ENCODE measurements at regions not wholly inside any gene's neighbourhood (a gene's known extent, or its start where the extent isn't known, plus 50 kb on each side); places are given as distances from the start of the nearest gene placed in this dataset.

DNA sequence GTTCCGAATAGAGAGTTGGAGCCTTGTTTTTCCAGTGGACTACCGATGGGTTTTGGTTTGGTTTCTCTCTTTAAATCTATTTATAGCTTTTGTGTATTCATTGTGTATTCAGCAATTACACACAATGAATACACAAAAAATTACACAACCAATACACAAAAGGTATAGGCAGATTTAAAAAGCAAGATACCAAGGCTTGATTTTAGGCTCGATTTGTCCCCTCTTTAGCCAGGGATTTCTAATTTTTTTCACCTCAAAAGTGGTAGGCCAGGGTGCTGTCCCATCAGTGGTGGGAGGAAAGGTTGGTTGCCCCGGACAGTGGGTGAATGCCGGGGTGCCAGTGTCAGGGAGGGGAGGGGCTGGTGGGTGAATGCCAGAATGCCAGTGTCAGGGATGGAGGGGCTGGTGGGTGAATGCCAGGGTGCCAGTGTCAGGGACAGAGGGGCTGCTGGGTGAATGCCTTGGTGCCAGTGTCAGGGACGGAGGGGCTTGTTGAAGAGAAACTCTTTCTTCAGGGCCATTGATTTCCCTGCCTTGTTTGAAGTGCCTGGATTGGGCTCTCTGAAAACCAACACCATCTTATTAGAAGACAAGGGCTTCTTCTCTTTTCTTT, 186.2 kb downstream of the GOLGA6L6 start (continued):
- TF ChIP-seq, protein P1, sequence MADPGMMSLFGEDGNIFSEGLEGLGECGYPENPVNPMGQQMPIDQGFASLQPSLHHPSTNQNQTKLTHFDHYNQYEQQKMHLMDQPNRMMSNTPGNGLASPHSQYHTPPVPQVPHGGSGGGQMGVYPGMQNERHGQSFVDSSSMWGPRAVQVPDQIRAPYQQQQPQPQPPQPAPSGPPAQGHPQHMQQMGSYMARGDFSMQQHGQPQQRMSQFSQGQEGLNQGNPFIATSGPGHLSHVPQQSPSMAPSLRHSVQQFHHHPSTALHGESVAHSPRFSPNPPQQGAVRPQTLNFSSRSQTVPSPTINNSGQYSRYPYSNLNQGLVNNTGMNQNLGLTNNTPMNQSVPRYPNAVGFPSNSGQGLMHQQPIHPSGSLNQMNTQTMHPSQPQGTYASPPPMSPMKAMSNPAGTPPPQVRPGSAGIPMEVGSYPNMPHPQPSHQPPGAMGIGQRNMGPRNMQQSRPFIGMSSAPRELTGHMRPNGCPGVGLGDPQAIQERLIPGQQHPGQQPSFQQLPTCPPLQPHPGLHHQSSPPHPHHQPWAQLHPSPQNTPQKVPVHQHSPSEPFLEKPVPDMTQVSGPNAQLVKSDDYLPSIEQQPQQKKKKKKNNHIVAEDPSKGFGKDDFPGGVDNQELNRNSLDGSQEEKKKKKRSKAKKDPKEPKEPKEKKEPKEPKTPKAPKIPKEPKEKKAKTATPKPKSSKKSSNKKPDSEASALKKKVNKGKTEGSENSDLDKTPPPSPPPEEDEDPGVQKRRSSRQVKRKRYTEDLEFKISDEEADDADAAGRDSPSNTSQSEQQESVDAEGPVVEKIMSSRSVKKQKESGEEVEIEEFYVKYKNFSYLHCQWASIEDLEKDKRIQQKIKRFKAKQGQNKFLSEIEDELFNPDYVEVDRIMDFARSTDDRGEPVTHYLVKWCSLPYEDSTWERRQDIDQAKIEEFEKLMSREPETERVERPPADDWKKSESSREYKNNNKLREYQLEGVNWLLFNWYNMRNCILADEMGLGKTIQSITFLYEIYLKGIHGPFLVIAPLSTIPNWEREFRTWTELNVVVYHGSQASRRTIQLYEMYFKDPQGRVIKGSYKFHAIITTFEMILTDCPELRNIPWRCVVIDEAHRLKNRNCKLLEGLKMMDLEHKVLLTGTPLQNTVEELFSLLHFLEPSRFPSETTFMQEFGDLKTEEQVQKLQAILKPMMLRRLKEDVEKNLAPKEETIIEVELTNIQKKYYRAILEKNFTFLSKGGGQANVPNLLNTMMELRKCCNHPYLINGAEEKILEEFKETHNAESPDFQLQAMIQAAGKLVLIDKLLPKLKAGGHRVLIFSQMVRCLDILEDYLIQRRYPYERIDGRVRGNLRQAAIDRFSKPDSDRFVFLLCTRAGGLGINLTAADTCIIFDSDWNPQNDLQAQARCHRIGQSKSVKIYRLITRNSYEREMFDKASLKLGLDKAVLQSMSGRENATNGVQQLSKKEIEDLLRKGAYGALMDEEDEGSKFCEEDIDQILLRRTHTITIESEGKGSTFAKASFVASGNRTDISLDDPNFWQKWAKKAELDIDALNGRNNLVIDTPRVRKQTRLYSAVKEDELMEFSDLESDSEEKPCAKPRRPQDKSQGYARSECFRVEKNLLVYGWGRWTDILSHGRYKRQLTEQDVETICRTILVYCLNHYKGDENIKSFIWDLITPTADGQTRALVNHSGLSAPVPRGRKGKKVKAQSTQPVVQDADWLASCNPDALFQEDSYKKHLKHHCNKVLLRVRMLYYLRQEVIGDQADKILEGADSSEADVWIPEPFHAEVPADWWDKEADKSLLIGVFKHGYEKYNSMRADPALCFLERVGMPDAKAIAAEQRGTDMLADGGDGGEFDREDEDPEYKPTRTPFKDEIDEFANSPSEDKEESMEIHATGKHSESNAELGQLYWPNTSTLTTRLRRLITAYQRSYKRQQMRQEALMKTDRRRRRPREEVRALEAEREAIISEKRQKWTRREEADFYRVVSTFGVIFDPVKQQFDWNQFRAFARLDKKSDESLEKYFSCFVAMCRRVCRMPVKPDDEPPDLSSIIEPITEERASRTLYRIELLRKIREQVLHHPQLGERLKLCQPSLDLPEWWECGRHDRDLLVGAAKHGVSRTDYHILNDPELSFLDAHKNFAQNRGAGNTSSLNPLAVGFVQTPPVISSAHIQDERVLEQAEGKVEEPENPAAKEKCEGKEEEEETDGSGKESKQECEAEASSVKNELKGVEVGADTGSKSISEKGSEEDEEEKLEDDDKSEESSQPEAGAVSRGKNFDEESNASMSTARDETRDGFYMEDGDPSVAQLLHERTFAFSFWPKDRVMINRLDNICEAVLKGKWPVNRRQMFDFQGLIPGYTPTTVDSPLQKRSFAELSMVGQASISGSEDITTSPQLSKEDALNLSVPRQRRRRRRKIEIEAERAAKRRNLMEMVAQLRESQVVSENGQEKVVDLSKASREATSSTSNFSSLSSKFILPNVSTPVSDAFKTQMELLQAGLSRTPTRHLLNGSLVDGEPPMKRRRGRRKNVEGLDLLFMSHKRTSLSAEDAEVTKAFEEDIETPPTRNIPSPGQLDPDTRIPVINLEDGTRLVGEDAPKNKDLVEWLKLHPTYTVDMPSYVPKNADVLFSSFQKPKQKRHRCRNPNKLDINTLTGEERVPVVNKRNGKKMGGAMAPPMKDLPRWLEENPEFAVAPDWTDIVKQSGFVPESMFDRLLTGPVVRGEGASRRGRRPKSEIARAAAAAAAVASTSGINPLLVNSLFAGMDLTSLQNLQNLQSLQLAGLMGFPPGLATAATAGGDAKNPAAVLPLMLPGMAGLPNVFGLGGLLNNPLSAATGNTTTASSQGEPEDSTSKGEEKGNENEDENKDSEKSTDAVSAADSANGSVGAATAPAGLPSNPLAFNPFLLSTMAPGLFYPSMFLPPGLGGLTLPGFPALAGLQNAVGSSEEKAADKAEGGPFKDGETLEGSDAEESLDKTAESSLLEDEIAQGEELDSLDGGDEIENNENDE (IDR thresholded peaks at IDR 0.05; ENCODE audit: insufficient replicate concordance, low read length) = no peak
- TF ChIP-seq EGR1 (IDR thresholded peaks at IDR 0.05; ENCODE audit: borderline replicate concordance, low read depth, low read length) (no peak), ASH2L (IDR thresholded peaks at IDR 0.05; ENCODE audit: low read length) (no peak), BRCA1 (IDR thresholded peaks at IDR 0.05; ENCODE audit: low read depth, low read length) (no peak), SAP30 (IDR thresholded peaks at IDR 0.05; ENCODE audit: insufficient read depth, insufficient replicate concordance, low read length) (no peak), TBP (IDR thresholded peaks at IDR 0.05; ENCODE audit: low read depth, low read length) (no peak), SIRT6 (IDR thresholded peaks at IDR 0.05; ENCODE audit: low read length) (no peak), RXRA (IDR thresholded peaks at IDR 0.05; ENCODE audit: insufficient read depth, low read depth, low read length) (no peak)
- TF ChIP-seq, protein P2, sequence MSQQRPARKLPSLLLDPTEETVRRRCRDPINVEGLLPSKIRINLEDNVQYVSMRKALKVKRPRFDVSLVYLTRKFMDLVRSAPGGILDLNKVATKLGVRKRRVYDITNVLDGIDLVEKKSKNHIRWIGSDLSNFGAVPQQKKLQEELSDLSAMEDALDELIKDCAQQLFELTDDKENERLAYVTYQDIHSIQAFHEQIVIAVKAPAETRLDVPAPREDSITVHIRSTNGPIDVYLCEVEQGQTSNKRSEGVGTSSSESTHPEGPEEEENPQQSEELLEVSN (IDR thresholded peaks at IDR 0.05) = no peak
- TF ChIP-seq, protein P3, sequence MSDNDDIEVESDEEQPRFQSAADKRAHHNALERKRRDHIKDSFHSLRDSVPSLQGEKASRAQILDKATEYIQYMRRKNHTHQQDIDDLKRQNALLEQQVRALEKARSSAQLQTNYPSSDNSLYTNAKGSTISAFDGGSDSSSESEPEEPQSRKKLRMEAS (IDR thresholded peaks at IDR 0.05) = no peak
